HG03378 (cell line): ENCODE measurements at regions not wholly inside any gene's neighbourhood (a gene's known extent, or its start where the extent isn't known, plus 50 kb on each side); places are given as distances from the start of the nearest gene placed in this dataset.
"Not testable (repeated sequence)": the region's sequence is repeated elsewhere in the genome, so short reads cannot be mapped to it uniquely, and the experiment has no call there.

Experiments
- ATAC-seq: cut with Tn5 transposase; IDR thresholded peaks from one replicate; pipeline ENCODE4 v1.9.1; 2021; ENCODE audit warnings: mild to moderate bottlenecking, moderate library complexity; ENCODE audit not compliant: unreplicated experiment

DNA sequence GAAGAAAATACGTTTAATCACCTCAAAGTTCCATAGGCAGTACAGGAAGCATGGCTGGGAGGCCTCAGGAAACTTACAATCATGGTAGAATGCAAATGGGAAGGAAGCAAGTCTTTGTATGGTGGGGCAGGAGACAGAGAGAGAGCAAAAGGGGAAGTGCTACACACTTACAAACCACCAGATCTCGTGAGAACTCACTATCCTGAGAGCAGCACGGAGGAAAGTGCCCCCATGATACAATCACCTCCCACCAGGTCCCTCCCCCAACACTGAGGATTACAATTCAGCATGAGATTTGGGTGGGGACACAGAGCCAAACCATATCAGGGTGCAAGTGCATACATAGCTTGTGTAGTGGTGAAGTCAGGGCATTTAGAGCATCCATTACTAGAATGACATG, 92.3 kb upstream of the ANKRD10 start:
- no peak for ATAC-seq

DNA sequence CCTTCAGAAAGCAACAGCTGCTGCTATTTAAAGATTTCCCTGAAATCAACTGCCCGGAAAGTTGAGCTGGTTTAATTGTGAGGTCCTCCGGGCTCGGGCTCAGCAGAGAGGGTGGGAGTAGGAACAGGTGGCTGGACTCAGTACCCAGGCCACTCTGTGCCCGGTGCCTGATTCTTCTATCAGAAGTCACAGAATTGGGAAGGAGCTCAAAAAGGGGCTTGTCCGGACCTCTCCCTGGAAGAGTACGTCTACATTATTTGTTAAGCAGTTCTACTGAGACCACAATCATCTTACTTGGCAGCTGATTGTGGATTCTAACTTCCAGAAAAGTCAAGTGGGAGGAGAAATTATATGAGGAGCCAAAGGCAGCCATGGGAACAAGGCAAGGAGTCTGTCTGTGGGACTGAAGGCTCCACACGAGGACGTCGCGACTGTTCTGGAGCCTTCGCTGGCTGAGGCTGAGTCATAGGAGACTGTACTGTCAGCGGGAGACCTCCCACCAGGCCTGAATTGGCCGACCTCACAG, 91.7 kb upstream of the ANKRD10 start:
- no peak for ATAC-seq

DNA sequence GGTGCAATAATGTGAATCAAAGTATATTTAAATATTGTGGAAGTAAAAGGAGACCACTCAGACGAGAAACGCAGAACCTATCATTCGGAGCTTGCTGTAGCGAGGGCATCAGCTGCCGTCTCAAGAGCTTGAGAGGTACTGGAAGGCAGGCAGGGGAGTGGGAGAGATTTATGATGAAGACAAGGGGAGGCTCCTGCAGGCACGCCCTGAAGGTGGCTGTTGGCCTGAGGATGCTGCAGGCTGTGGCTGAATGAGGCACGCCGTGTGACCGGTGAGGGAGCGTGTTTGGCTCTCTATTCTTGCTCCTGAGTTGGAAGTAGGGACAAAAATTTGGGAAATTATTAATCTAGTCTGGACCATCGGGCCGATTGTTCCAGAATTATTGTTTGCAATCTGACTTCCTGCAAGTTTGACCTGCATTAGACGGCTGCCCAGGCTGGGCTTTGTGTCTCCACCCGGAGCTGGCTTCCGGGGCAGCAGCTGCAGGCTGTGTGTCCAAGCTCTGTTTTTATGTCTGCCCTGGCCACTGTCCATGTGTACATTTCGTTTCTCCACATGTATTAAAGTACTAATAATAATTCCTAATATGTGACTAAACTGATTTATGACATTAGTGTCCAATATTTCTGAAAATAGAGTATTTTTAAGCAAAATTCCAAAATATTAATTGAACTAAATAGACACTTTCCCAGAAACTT, 91.1 kb upstream of the ANKRD10 start:
- no peak for ATAC-seq

DNA sequence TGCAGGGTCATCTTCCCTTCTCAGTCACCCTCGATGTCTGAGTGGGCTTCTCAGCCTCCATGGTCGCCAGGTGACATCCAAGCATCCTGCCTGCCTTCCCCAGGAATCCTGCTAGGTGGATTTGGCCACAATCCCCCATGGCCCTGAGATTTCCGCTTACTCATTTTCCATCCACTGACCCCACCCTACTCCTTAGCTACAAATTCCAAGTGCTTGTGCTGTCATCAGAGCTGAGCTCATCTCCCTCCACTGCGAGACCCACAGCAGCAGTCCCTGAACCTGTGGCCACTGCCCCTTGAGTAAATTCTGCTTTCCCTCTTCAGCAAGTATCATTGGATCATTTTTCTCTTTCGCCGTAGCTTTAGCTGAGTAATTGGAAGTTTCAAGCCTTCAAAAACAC, 90.5 kb upstream of the ANKRD10 start:
- no peak for ATAC-seq

DNA sequence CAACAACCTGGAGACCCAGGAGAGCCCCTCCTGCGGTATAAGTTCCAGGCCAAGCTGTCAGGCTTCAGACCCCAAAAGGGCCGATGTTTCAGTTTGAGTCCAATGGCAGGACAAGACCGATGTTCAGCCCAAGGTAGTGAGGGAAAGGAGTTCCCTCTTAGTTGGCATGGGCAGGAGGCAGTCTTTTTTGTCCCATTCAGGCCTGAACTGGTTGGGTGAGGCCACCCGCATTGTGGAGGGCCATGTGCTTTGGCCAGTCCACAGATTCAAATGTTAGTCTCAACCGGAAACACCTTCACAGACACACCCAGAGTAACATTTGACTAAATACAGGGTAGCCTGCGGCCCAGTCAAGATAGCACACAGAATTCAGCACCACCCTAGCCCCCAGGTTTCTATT, 89.6 kb upstream of the ANKRD10 start:
- ATAC-seq = no peak

DNA sequence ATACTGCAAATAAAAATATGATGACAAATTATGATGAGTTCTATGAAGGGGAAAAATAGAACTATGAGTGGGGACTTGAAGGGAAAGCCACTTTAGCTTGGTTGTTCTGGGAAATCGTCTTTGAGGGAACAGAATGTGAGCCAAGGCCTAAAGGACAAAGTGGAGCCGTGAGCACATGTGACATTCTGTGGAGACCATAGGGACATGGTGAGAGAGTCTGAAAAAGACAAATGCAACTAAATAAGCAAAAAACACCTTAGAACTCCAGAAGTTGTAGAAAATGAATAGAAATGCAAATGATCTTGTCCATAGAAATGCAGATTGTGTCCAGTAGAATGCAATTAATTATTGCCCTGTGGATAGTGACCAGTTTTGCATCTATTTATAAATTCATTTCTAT, 86.8 kb upstream of the ANKRD10 start:
- ATAC-seq = no peak

DNA sequence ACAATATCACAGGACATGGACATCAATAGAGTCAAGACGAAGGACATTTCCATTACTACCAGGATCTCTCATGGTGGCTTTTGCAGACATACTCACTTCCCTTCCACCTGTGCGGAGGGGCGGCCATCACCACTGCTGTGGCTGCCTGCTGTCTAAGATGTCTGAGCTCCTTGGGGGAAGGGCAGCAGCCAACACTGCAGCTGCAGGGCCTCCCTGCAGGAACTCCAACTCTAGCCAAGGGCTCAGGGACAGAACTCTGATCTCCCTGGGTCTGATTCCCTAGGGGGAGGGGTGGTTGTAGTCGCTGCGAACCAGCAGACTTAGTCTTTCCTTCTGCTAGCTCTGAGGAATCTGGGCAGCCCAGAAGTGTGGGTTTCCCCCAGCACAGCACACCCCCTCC, 78.9 kb upstream of the ANKRD10 start:
- no peak for ATAC-seq

DNA sequence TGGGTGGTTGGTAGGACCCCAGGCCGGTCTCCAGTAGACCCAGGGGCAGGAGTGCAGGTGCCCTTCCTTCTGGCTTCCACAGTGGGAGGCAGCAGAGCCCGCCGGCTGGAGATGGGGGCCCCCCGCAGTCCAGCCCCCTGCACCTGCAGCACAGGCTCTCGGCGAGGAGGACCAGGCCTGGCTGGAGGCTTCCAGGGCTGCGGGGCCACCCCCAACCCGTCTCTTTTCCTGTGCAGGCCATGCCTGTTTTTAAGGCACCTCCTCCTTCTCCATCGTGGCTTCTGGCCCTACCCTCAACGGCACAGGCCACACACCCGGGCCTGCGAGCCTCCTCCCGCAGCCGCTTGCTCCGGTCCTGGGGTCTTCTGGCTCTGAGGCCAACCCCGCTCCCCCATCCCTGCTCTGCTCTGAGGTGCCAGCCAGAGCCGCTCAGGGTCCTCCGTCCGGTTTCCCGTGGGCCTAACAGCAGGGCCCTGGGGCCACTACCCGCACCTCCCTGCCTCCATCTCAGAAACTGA, 77.2 kb upstream of the ANKRD10 start:
- no peak for ATAC-seq

DNA sequence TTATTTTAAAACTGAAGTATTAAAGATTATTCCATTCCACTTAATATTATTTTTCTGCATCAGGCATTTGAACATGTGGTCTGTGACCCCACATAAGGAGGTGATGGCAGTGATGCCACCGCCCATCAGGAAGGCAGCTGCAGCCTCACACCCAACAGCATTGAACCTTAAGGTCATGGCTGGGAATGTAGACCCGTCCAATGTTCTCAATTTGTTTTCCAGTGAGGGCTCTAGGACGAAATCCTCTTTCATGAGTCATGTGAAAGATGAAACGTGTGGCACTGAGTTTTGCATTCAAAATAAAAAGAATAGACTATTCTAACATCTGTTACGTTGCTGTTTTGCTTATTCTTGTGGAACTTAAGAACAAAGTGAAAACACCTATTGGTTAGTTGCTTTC, 74.5 kb upstream of the ANKRD10 start:
- no peak for ATAC-seq

DNA sequence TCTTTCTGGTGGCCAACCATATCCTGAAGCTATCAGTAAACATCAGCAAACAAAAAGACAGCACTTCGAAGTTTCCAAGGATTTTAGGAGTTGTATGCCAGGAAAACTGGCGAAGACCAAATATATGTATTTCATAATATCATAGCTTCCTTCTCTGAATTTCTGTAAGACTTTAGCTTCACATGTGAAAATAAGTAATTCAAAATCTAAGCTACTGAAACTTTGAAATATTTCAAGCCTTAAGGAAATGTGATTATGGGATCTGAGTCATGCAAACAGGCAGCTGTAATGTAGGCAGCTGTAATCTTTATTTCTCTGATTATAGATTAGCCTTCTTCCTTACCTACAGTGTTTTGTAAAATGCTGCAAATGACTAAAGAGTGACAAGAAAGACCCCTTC, 70.7 kb upstream of the ANKRD10 start:
- ATAC-seq = no peak

DNA sequence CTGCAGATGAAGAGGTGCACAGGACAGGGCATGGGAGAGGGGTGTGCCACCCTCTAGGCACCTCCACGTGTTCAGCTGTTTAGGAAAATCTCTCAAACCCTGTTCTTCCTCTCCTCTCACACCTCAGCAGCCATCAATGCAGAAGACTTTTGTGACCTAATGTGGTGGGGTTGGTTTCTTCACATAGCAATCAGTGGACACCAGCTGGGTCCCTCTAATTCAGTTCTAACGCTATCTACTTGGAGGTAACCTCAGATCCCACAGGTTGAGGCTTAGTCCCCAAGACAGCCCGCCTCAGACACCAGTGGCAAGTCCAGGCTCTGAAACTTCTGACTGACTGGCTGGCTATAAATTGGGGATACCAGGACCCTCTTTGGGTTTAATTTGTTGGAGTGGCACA, 69.9 kb upstream of the ANKRD10 start:
- no peak for ATAC-seq

DNA sequence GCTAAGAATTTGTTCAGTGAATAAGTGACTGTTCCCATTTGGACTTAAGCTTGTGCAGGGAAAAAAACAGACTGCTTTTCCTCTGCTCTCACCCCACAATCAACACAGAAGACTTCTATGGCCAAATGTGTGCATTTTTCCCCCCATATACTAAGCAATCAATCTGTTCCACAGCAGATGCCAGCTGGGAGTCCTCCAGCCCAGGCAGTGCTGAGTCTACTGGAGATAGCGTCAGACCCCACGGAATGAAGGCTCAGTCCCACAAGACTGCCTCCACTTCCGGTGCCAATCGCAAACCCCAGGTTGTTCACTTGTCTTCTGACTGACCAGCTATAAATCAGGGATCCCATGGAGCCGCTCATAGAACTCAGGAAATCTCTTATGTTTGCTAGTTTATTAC, 69.5 kb upstream of the ANKRD10 start:
- no peak for ATAC-seq

DNA sequence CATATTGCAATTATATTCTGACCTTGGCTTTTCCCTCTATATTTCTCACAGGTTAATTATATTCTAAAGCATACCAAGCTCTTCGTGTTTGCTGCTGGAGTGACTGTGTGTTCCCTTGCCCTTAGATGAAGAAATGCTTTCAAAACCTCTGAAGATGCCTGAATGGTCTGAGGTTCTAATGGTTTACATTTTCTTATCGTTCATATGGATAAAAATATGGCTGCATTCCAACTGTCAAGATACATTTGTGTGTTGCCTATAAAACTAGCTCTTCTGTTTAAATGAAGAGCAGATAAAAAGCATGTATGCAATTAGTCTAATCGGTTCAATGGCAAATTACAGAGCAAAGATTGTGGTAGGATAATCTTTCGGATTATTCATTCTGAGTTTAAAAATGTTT, 68.4 kb upstream of the ANKRD10 start:
- no peak for ATAC-seq

DNA sequence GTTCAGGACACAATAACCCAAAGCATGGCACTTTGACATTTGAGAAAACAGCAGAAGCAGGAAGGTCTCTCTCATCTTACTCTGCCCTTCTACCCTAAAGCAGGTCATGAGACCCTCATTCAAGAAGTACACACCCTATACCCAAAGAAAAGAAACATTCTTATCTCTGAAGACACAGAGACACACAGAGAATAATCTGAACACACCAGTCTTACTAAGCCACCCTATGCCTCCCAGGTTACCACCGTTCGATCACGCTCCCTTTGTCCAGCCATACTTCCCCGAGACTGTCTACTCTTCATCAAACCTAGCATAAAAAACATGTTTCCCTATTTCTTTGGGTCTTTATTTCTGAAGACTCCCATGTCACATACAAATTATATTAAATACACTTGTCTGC, 66.5 kb upstream of the ANKRD10 start:
- no peak for ATAC-seq

DNA sequence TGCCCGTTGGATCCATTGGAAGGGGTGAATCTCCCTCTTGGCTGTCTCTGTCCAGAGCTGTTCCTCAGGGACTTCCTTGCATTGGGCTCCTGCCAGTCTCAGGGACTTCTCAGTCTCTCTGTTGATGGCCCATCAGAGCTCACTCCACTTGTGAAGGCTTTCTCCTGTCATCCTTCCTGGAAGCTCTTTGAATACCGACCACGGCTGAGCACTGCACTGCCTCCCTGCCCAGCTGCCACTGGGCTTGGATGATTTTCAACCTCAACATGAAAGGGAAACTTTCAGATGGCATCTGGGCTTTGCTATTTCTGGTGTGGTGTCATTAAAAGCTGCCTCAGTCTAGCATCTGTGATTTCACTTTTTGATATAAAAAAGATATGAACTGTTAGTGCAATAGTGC, 66.1 kb upstream of the ANKRD10 start:
- ATAC-seq = no peak

DNA sequence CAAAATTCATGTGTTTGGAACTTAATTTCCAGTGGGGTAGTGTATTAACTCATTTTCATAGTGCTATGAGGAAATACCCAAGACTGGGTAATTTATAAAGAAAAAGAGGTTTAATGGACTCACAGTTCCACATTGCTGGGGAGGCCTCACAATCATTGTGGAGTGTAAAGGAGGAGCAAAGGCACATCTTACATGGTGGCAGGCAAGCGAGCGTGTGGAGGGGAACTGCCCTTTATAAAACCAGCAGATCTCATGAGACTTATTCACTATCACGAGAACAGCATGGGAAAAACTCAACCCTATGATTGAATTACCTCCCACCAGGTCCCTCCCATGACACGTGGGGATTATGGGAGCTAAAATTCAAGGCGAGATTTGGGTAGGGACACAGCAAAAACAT, 64.3 kb upstream of the ANKRD10 start:
- not testable (repeated sequence) for ATAC-seq

DNA sequence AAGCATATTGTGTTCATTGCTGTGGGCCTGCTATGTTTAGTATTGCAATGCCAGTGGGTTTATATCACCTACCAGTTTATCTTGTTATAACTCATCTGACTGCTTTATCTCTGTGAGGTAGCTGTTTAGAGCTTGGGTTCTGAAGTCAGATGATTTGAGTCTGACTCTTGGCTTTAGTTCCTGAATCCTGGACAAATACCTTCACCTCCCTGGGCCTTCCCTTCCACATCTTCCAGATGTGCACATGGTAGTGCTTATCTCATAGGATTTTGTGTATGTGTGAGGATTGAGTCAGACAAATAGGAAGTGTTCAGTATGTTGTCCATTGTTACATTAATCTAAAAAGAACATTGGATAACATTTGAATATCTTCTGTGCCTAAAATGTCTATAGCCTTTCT, 63.5 kb upstream of the ANKRD10 start:
- no peak for ATAC-seq

DNA sequence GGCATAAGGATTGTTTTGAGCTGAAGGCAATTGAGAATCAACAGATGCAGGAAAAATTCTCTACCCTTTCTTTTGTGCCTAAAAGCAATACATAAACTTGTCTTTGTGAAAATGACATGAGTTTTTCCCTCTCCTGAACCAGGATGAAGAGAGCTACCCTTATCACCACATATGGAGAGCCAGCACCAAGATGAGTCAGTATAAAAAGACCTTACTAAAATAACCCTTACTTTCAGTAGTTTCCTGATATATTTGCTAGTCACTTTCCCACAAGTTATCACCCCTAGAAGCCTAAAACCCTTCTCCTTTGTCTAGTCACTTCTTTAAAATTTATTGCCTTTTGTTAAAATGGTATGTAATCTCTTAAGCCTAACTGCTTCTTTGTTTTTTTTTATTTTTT, 61.9 kb upstream of the ANKRD10 start:
- no peak for ATAC-seq

DNA sequence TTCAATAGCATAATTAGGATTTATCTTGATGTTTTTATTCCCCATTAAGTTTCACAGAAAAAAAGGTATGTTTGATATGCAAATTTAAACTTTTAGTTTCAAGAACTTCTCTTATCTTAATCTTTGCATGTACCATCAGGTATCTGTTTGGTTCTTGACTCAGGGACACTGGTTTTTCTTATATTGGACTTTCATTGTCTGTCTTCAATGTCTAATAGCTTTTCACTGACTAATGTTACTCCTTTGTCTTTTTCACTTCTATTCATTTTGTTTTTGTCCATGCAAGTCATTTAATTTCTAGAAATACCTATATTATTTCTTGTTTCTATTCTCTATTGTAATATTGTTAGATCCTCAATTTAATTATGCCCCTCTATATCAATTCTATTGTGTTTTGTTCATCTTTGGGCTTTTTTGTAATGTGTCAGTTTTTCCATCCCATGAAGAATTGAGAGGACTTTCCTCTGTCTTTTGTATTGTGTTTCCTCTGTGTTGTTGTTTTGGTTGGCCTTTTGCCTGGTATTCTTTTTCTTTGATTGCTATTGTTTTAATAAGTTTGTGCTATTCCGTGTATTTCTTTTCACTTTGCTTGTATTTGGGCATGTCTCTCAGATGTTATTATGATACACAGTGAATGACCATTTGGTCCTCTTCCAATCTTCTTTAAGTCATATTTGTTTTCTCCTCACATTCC, 58.3 kb upstream of the ANKRD10 start:
- no peak for ATAC-seq

DNA sequence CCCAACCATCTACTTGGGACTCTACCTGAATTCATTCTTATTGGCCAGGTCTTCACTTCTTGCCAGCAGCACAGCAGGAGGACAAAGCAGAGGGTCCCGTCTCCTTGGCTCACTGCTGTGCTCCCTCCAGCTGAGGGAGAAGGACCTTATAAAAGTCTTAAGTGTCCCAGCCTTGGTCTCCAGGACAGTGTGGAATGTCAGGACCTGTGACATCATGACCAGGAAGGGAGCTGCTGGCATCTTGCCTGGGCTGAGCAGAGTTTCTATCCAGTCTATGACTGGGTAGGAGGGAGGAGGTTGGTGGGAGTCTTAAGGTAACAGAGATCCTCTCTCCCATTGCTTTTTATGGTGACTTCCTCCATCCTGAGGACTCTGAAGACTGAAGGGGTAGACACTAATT, 56.6 kb upstream of the ANKRD10 start:
- ATAC-seq = no peak

DNA sequence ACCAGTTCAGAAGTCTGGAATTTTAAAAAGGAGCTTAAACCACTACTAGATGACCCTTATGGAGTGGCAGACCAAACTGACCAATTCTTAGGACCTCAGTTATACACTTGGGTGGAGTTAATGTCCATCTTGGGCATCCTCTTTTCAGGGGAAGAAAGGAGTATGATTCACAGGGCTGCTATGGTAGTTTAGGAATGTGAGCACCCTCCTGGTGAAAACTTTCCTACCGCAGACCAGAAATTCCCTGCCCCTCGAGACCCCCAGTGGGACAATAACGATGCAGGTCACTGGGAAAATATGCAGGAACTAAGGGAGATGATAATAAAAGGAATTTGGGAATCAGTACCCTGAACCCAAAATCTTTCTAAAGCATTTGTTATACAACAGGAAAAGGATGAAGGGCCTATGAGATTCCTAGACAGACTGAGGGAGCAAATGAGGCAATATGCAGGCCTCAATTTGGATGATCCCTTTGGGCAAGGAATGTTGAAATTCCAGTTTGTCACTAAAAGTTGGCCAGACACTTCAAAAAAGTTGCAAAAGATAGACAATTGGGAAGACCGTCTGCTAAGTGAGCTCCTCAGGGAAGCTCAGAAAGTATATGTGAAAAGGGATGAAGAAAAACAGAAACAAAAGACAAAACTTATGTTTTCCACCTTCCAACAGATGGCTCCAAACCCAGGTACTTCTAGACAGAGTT, 52.4 kb upstream of the ANKRD10 start:
- not testable (repeated sequence) for ATAC-seq

DNA sequence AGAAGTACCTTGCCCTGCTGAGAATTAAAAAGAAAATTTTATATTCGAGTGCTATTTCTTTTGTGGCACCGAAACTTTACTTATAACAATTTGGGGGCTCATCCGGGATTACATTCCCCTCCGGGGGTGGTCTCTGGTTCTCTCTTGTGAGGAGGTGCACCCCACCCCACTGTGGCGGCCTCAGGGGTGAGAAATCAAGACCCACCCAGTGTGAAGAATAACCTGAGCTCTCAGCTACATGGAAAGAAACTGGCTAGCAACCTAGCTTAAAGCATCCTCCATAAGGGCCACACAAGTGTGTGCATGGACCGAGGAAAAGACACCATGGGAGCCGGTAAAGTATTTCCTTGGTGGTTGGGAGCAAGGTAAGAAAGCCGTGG, 50.9 kb upstream of the ANKRD10 start:
- ATAC-seq = no peak
